HS-5 (cell line): ENCODE measurements at regions not wholly inside any gene's neighbourhood (a gene's known extent, or its start where the extent isn't known, plus 50 kb on each side); places are given as distances from the start of the nearest gene placed in this dataset.

ENCODE experiments used
- DNase-seq: peaks from one replicate; pipeline ENCODE4 v3.0.0-alpha.2; 2012; ENCODE audit warnings: low read depth

DNA sequence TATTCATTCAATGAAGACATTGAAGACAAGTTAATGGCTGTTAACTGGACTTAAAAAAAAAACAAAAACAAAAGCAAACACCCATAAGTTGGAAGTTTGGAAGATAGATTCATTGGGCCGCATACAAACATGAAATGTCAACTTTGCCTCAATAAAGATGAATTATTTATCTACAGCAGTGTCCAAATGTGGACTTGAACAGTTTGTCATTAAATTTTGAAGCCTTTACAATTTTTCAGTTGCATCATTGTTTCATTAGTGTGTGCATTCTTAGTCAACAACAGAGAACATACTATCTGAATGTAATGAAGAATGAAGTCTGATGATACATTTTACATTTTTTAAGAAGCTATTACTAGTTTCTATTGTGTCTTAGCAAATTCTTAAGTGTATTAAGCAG lies 152.1 kb downstream of the SLIT2 start:
- no peak for DNase-seq

DNA sequence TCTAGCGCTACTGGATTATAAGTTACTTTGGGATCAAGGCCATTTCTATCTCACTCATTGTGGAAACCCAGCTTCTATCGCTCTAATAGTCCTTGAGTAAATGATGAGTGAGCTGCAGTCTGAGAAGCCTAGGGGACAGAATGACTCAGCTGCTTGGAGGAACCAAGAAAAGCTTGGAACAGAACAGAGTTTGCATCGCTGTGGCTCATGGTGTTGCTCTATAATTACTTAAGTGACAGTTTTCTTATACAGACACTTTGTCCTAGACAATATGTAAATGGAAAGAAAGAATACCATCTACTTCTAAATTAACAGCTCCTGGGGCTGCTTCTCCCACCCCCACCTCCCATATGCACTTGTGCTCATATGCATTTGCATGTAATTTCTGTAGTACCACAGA lies 156.9 kb downstream of the SLIT2 start:
- no peak for DNase-seq

DNA sequence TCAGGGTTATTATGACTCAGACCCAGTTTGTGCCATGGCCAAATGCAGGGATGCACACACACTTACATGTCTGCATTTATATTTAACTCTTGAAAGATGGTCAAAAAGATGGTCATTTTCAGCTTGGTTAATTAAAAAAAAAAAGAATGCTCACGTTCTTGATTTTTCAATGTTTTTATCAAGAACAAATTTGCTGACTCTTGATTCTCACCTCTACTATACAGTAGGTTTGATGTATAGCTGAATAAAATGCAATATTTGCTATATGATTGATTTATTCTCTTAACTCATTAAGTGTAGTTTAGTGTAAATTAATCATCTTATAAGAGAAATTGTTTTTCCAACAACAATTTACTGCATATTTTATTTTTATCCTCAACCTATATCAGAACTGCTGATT lies 160.4 kb downstream of the SLIT2 start:
- no peak for DNase-seq

DNA sequence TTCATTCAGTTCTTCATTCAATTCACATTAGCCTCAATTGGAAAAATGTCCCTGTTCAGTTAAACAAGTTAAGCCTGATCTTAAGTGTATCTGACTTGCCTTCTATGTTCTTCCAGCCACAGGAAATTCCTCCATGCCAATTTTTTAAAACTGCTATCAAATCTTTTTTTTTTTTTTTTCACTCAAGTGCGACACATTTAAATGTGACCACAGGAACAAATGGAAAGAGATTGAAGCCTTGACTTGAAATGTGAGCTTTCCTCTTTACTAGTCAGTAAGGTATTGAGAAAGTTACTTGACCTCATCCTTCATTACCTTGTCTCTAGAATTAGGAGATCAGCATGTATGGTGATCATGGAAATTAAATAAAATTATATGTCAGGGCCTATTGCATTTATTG lies 165.1 kb downstream of the SLIT2 start:
- DNase-seq = no peak

DNA sequence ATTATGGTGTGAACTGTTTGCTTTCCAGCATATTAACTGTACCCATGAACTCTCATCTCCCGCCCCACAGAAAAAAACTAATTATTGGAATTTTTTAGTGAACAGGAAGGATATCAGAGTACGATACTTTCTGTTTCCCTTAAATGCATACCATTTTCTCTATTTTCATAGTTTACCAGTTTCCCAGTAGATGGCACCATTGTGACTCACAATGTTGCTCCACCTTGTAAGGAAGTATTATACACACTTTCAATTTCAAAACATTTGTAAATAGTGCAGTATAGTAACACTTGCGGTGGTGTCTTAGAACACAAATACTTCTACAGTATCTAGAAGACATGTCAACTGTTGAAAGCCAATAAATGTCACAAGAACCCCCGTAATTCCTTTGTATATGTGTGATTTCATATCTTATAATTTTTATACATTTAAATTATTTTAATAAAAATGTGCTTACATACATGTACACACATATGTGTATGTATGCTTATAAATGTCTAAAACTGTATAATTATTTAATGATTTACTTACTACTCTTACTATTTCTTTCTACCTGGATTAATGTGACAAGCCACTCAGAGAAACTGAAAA lies 167.3 kb downstream of the SLIT2 start:
- DNase-seq = peak; percentile 43

DNA sequence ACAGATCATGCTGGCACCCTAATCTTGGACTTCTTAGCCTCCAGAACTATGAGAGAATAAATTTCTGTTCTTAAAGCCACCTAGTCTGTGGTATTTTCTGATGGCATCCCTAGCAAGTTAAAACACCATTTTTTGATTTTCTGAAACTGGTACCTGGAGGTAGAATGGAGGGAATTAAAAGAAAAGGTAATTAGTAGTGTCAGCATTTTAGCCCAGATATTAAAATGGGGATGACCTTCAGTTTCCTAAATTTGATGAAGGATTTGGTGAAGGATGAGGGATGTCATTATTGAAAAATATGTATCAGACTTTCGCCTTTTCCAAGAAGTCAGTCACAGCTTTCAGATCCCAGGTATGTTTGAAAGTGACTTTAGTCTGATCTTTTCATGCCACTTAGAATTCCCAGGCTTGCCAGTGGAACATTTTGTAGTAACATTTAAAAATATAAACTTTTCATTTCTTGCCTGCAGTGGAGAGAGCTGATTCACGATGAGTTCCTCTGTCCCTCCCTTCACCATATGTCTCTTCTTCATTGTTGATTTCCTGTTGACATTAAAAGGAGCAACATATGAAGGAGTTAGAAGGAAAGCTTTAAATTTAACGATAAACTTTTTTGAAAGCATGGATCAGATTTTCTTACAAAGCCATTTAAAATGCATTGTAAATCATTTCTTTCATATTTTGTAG lies 169.4 kb downstream of the SLIT2 start:
- no peak for DNase-seq

DNA sequence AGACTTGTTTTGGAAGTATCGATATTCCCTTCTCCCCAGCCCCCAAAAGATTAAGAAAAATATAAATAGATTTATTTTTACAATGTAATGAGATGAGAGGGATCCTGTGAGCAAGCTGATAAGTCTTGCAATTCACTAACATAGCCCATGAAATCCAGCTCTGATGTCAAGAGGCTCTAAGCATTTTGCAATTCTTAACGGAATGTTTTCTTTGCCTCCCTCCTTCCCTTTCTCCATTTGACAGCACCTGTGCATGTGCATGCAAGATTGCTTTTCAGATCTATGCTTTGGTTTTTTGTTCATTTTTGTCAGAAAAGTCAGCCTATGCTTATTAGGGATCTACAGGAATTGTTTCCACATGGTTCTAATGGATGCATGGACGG lies 169.9 kb downstream of the SLIT2 start:
- no peak for DNase-seq

DNA sequence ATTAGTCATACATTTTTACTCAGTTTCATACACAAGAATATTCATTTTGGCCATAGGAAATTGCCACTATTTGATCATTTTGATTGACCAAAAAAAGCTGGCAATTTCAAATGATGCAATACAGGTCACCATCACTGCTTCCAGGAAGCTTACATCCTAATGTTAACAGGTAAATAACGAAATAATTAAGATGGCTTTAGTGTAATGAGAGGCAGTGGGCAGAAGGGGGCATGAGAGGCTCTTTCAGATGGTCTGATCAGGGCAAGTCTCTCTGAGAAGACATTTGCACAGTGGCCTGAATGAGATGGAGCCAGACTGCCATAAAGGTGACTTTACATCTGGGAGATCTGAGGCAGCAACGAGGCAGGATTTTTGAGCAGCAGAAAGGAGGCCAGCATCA lies 170.7 kb downstream of the SLIT2 start:
- DNase-seq = no peak

DNA sequence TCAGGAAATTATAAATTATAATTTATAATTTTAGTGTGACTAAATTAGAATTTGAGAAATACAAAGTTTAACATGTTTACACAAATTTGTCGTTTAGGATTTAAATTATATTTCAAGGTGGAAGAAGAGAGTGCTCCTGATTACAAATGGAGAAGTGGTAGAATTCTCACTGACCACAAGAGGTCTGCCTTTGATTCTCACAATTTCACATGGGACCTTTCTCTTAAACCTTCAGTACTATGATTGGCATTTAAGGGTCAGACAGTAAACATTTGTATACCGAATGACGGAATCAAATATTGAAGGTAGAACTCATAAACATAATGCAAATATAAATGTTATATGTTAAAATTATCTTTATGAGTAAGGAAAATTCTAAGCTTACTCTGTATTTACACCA lies 171.7 kb downstream of the SLIT2 start:
- DNase-seq = no peak

DNA sequence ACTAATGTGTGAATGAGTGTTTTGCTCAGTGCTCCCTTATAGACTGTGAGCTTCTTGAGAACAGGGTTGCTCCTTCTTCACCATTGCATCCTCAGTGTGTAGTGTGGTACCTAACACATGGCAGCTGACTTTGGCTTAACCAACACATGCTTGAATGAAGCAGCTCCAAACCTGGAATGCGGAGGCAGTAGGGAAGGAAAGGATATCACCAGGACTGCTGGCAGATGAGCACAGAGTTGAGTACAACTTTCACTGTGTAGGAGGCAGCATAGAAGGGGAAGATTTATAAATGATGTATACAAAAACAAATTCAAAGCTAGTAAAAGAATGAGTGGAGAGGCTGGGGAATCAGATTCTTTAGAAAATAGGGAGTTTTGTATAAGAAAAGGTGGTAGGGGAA lies 174.3 kb downstream of the SLIT2 start:
- DNase-seq = no peak

DNA sequence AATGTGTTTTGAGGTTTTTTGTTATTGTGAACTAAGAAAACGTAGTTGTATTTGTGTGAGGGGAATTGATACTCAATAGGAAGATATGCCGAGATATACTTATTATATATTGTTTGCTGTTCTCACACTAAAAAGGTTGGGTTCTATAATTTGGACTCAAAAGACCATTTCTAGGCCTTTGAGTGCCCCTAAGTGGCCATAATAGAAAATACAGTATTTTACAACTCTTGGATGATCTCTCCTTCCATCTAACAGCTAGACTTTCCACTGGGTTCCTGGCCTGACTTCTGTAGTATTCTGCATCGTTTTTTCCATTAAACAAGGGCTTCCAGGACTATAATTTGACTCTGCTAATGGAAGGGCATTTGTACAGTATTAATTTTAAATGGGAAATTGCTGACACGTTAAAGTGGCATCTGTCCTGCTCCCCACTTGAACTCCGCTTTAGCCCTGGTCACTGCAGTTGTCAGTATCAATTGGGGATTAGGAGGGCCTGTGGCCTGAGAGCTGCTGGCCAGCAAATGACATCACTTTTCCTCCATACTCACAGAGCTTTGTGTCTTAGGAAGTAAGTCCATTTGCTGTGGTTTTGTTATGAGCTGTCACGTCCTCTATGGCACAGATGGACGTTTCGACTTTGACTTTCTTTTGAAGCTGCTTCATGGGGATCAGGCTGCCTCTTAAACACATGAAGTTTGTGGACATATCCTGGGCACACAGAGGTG lies 176.9 kb downstream of the SLIT2 start:
- no peak for DNase-seq

DNA sequence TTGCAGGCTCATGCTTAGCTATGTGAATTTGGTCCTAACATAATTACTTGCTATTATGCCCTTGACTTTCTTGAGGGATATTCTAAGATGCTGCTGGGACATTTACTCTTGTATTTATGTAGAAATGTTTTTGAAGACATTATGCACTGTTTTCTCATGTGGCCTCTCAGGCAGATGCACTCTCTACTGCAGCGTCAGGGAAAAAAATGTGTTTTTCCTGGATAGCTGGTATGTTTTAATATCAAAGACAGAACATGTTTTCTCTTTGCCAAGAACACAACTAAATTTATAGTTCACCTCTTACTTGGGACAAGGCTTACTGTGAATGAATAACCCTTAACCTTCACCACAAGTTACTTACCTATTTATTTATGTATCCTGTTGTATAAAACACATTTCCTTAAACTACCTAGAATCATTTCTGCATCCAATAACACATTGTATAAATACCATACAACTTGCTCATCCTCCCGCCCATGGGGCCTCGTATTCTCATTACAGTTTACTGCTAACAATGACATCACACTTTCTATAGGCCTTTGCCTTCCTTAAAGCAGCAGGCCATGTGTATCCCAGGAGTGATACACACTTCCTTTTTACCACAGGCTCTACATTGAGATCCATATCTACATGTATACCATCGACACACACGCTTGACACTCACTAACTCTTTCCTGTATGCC lies 178.7 kb downstream of the SLIT2 start:
- peak; percentile 49 for DNase-seq

DNA sequence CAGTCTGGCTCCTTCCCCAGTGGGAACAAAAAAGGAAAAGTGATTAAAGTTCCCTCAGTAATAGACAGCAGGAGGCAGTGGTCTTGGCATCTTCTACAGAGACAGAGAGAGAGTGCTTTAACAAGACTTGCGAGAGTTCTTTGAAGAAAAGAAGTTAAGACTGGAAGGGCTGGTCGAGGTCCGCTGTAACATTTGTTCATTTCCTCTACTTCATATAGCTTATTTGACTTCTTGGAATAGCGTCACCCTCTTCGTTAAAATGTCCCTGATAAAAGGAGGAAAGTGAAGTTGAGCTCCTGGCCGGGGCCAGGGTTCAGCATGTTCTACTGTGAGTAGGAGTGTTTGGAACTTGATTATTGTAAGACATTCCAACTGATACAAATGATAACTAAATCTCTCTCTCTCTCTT lies 179.8 kb downstream of the SLIT2 start:
- no peak for DNase-seq

DNA sequence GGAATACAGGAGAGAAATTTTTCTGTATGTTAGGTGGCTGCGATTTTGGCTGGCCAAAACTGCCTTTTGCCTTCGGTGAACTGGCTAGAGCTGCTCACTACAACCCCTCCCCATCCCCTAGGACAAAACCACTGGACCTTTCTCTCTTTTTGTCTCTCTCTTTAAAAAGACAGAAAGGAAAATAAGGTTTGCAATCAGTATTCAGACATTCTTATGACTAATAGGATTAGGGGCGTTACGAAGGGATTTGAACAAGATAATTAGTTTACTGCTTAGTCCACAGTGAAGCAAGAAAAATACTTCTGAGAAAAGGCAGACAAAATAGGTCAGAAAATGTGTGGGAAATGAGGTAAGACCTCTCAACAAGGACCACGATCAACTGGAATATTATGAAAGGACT lies 180.4 kb downstream of the SLIT2 start:
- DNase-seq = no peak

DNA sequence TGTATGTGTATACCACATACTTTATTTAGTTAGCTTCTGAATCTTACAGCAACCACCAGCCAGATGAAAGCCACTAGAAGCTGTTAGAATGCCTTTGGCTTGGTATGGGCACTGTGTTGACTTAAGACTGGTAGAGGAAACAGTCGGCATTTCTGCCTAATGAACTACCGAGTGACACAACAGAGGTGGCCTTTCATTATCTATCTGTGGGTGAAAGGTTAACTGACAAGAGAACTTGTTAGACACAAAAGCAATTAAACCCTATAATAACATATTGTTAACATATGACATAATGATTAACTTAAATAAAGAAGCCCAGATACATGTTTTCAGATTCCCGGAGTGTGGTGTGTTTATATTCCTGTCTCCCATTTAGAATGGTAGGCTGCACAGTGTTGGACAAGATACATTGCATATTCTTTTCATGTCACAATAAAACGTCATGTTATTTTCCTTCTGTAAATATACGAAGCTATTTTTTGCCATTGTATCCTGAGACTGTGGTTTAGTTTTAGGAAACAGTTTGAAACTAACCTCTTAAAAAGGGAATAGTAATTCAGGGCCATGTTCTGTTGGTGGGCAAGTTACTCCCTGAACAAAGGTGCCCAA lies 181.5 kb downstream of the SLIT2 start:
- no peak for DNase-seq

DNA sequence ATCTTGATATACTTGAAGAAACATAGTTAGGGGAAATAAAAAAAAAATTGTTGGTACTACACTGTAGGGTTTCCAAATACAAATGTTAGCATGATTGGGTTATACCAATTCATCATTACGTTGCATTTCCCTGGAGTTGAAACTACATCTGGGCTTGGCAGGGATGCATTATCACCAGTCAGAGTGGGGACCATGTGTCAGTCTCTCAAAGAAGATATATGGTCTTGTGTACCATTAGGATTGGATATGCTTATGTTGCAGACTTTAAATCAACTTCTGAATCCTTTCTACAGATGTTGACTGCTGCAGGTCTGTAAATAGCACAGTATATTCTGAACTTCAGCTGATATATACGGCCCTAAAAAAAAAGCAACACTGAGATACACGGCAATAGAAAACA lies 188.5 kb downstream of the SLIT2 start:
- no peak for DNase-seq

DNA sequence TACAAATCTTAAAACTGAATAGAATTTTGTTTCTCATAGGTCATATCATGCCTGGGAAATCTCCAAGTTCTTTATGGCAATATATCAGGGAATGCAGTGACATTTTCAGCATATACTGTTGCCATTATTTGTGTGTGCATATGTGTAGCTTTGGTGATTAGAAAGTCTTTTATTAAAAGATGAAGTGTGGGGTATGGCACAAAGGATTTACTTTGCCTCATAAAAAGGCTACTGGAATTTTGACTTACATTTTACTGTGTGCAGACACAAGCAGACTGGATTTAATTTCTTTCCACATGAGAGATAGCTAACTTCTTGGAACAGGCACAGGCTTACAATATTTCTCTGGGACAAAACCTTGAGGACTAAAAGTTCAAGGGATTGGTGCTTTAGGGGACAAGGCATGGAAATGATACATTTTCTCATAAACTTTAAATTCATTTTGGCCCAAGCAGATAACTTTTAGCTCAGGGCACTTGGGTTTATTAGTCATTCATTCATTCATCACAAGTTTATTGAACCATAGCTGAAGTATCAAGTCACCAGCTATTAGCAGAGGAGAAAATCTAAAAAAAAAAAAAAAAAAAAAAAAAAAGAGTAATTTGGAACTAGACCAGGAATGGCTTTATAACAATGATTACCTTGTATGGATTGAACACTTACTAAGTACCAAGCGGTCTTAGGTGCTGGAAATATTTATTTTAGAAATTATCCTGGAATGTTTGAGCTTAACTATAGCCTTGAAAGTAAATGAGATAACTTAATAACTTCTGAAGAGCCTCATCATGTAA lies 191.5 kb downstream of the SLIT2 start:
- DNase-seq = no peak

DNA sequence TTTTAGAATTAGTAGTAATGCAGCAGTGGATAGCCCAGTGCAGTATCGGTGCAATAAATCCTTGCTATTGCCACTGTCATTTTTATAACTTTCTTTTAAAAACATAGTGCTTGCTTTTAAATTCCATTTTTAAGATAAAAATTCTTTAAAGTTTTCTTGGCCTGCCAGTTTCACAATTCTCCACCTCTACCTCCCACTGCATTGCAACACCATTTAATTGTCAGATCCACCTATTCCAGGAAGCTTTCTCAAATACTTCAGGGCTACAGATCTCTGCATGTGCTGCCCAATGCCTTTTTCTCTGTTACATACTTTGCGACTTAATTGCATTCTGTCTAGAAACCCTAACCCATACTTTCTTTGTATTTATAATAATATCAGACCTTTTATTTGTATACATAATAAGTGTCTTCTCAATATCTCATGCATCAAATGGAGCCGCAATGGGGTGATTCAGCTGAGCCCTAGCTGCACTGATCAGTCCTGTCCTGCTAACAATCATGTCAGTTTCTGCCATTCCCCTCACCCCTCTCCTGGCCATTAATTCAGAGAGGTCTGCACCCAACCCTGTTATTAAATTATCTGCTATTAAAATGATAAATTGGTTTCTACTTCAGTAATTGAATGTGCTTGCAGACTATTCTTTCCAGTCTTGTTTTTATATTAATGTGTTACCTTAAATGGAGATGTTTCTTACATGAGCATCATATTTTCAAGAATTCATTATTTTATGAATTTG lies 193.1 kb downstream of the SLIT2 start:
- DNase-seq = no peak

DNA sequence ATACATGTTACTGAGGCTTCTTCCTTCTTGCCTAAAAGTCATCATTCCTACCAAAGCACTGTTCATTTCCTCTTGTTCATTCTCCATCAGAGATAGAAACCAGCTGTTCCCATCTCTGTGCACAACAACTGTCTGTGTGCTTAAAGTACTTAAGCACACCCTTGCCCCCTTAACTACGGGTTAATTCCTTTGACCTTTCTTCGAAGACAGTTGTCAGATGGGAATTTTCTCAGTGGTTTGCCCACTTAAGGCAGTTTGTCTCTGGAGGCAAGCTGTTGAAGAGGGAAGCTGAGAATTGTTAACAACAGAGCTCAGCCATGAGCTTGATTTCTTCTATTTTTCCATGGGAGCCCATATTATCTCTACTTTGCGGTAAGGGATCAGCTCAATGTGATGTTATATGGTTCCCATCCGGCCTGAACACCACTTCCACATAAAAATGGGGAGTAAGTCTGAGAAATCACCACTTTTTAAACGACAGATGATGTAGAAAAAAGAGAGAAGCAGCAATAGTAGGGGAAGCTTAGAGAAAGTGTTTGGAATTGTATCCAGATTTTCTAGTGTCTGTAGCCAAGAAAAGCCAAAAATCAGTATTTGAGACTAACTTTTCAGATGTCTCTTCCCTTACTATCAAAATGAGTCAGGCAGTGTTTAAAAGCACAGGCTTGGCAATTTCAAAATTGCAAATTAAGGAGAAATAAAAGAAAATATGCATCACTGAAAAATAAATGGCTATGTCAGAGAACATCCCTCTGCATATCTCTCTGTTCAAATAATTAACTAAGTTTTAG lies 194.4 kb downstream of the SLIT2 start:
- no peak for DNase-seq

DNA sequence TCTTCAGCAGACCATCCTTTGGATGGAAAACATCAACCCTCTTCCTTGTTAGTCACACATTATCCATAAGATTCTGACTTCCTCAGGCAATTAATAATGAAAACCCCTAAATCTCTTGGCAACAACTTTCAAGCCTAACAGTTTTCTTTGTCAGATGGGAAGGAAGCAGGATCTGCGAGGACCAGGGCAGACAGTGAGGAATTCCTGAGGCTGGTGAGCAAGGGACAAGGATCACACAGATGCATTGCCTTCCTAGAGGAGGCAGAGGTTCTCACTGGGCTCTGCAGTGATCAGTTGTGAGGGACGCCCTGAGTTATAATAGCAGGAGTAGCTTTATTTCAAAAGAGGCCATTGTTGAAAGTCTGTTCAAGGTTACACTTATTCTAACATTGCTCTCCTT lies 195.4 kb downstream of the SLIT2 start:
- DNase-seq = no peak
